GM19240 (cell line): ENCODE measurements at regions not wholly inside any gene's neighbourhood (a gene's known extent, or its start where the extent isn't known, plus 50 kb on each side); places are given as distances from the start of the nearest gene placed in this dataset.
"Not testable (repeated sequence)": the region's sequence is repeated elsewhere in the genome, so short reads cannot be mapped to it uniquely, and the experiment has no call there.

ENCODE experiments used
- DNase-seq: peaks from one replicate; pipeline ENCODE4 v3.0.0; 2011; ENCODE audit warnings: low spot score; ENCODE audit not compliant: insufficient read length

- no peak for DNase-seq
Observed at GRCh38 chr4:189001971-189002450, 862.8 kb downstream of the TRIML1 start.

GRCh38 chr4:189002475-189002874 lies 863.2 kb downstream of the TRIML1 start:
- no peak for DNase-seq

DNA sequence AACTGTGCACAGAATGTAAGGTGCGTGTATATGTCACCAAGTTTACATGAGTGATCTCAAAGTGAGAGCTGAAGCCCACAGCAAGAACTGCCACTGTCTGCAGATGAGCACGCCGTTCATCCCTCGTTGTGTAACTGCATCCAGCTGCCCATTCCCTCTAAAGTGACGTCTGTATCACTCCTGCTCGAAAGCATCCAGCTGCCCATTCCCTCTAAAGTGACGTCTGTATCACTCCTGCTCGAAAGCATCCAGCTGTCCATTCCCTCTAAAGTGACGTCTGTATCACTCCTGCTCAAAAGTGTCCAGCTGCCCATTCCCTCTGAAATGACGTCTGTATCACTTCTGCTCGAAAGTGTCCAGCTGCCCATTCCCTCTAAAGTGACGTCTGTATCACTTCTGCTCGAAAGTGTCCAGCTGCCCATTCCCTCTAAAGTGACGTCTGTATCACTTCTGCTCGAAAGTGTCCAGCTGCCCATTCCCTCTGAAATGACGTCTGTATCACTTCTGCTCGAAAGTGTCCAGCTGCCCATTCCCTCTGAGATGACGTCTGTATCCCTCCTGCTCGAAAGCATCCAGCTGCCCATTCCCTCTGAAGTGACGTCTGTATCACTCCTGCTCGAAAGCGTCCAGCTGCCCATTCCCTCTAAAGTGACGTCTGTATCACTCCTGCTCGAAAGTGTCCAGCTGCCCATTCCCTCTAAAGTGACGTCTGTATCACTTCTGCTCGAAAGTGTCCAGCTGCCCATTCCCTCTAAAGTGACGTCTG lies 871.4 kb downstream of the TRIML1 start:
- not testable (repeated sequence) for DNase-seq

- no peak for DNase-seq
Observed at GRCh38 chr4:189021831-189022230, 882.6 kb downstream of the TRIML1 start.

- DNase-seq = no peak
Observed at GRCh38 chr4:189022440-189023035, 883.3 kb downstream of the TRIML1 start.

DNA sequence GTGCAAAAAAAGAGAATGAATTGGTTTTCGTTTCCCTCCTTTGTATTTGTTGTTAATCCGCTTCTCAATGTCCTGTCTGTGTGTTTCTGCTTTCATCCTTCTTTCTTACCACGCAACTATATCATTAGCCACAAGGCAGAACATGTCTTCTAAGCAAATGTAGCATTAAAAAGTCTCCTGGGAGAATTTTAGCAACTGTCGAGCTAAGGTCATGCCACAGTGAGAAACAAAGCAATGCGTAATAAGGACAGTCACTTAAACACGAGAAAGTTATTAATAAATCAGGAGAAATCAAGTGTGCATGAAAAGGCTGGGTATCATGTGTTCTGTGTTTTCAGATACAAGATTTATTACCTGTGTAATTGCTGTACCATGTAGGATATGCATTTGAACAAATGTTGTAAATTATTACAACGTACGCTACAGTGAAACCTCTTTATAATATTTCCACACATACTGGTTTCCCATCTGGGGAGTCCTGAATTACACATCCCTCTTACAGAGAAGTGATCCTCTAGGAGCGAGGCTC lies 890.8 kb downstream of the TRIML1 start:
- DNase-seq = no peak

DNA sequence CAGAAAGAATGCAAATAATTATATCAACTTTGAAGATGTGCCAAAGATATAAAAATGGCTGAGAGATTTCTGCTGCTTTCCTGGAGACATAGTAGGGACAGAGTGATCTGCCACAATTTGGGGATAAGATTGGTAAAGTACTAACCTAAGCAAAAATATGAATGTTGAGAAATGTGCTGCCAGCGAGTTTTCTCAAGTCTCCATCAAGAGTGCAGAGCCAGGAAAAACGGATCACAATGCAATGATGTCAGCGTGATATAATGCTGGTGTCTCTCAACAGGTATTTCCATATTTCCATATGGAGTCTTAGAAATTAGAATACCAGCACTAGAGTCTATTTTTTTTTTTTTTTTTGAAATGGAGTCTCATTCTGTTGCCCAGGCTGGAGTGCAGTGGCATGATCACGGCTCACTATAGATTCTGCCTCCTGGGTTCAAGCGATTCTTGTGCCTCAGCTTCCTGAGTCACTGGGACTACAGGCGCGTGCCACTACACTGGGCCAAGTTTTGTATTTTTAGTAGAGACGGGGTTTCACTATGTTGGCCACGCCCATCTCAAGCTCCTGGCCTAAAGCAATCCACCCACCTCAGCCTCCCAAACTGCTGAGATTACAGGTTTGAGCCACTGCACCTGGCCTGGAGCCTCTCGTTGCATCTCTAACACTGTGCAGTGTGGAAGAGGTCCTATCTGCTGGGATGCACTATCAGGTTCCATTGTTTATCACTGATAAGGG lies 893.5 kb downstream of the TRIML1 start:
- no peak for DNase-seq

DNA sequence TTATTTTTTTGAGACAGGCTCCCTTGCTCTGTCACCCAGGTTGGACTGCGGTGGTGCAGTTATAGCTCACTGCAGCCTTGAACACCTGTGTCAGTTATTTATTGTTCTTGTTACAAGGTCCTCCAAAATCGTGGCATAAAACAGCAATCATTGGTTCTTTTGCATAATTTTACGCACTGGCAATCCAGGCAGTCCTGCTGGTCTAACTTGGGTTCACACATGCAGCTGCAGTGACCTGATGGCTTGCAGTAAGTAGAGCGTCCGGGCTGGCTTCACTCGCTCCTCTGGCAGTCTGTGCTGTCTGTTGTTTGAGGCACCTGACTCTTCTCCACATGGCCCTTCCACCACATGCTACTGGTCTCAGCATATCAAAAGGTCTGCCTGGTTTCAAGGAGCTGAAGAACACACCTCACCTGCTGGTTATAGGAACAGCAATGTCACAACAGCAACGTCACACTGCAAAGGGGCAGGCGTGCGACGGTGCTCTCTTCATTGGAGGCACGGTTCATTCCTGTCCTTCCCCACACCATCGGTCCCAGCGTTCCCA lies 894.6 kb downstream of the TRIML1 start:
- DNase-seq = no peak

DNA sequence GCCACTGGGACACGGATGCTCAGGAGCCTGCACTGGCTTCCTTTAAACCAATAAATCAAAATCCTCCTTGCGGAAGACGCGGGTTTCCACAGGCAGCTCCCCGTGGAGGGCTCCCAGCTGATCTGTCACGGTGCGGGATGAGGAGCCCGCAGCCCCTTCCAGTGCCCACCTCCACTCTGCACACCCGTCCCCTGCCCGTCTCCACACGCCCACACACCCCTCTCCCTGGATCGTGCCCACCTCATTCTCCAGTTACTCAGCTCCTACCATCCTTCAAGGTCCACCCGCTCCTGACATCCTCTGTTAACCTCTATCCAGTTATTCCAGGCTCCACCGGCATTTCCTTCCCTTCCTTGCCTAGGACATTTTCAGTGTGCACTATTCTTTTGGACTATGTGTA lies 895.9 kb downstream of the TRIML1 start:
- DNase-seq = no peak

- no peak for DNase-seq
Observed at GRCh38 chr4:189035654-189036053, 896.4 kb downstream of the TRIML1 start.

DNA sequence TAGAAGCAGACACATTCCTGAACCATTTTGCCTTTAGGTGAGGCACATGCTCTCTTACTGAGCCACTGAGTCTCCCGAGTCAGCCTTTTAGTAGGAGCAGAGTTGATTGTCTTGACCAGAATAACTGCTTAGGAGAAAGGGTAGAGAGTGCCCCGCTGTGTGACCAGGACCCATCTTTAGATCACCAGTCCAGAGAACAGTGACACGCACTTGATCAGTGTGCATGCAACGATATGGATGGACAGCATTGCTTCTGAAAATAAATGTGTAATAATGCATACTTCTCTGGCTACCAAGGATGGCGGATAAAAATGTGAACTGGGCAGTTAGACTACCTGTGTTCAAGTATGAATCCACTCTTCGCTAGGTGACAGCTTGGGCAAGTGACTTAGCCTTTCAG lies 897.7 kb downstream of the TRIML1 start:
- DNase-seq = no peak

- DNase-seq = no peak
Observed at GRCh38 chr4:189046642-189047041, 894.0 kb upstream of the FRG1 start.

- no peak for DNase-seq
Observed at GRCh38 chr4:189048119-189048518, 892.6 kb upstream of the FRG1 start.

- no peak for DNase-seq
Observed at GRCh38 chr4:189049682-189050081, 891.0 kb upstream of the FRG1 start.

DNA sequence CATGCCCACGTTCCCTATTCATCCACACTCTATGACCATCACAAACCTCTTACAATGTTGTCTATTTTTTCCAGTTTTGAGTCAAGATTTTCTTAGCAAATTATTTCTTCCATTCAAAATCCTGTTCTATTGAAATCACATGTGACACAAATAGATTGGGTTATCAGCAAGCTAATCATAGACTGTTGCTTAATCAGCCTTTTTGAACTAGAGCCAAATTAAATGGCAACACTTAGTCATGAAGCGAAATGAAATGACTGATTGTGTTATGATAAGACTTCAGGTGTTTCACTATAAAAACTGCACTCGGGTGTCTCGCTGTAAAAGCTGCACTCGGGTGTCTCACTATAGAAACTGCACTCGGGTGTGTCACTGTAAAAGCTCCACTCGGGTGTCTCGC lies 890.0 kb upstream of the FRG1 start:
- no peak for DNase-seq

DNA sequence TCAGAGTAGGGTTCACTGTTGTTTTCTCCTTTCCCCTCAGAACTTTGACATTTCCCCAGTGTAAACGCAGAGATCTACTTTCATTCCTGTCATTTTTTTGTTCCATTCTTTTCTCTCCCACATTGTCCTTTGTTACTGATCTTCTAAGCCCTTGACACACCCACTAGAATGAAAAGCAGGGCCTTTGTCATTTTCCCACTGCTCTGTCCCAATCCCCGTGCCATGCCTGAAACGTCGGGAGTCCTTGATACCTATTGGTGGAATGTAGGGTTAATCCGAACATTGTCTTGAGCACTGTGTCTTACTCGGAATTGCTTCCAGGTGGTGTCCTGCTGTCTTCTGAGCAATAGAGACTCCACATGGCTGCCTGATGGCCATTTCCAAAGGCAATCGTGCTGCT lies 887.1 kb upstream of the FRG1 start:
- no peak for DNase-seq

DNA sequence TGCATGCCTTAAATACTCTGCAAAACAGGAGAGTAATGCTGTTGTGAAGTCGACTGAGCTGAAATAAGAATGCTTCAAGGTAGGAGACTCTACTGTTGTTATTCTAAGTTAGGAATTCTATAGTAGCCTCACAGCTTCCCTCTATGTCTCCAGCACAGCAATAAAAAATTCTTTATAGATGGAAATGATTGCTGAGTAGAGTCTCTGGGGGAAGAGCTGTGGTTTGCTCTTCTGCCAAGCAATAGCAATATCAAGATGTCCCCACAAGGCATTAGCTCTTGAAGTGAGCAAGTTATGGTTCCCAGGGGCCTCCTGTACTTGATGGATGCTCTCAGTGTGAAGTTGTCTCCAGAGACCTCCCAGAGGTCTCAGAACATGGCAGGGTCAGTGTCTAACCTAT lies 880.6 kb upstream of the FRG1 start:
- DNase-seq = no peak

GRCh38 chr4:189062047-189062820 lies 878.4 kb upstream of the FRG1 start:
- DNase-seq = no peak

- no peak for DNase-seq
Observed at GRCh38 chr4:189069772-189070171, 870.9 kb upstream of the FRG1 start.

DNA sequence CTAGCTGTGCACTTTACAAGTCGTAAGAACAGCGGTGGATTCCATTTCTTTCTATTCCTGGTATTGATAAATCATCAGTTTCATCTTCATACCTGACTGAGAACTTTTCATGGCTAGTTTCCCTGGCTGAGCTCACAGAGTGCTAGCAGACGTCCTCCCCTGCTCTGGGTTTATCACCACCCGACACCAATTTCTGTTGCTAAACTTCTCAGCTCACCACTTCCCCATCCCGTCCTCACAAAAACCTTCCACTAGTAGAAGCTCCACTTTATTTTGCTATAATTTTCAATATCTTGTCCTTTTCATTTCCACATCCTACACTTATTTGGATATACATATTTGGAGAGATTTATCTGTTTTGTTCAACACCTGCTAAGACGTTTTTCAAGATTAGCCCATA lies 869.4 kb upstream of the FRG1 start:
- no peak for DNase-seq

DNA sequence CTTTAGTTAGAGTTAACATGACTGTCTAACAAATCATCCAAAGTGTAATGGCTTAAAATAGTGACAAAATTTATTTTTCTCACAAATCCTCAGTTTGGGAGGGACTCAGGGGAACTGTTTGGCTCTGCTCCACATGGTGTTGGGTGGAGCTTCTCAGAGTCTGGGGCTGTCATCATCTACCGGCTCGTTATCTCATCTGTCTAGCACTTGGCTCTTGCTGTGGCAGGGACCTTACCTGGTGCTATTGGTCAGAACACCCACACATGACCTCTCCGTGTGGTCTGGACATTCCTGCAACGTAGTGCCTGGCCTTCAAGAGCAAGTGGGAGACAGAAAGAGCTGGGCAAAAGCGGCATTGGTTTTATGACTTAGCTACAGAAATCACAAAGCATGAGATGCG lies 866.9 kb upstream of the FRG1 start:
- DNase-seq = no peak
